Activated CD8-positive, alpha-beta memory T cell treated with anti-CD3 and anti-CD28 coated beads for 1 hour (primary cell): ENCODE measurements at regions not wholly inside any gene's neighbourhood (a gene's known extent, or its start where the extent isn't known, plus 50 kb on each side); places are given as distances from the start of the nearest gene placed in this dataset.
A peak's percentile ranks its signal among the peaks of the same experiment; 100 is the strongest.
"Not testable (repeated sequence)": the region's sequence is repeated elsewhere in the genome, so short reads cannot be mapped to it uniquely, and the experiment has no call there.

ENCODE experiments used
- DNase-seq, 2 donors: peaks; one replicate each; pipeline ENCODE4 v3.0.0-alpha.2; 2020; ENCODE audit warnings: low read depth in 1 of 2; ENCODE audit errors: extremely low read depth in 1 of 2

DNA sequence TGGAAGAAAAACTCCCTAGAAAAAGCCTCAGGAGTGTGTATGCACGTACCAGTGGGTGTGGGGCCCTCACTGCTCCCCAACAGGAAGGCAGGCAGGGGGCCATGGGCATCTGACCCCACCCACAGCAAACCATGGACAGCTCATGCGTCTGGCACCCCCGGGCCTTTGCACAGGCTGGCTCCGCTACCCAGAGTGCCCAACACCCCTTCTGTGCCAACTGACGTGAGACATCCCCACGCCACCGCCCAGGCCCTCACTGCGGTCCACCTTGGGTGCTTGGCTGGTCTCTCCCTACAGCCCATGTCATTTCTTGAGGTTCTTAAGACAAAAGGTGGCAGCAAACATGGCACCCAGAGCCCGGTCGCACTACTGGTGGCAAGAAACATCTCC lies 91.4 kb downstream of the NCOR2 start:
- no peak for DNase-seq

DNA sequence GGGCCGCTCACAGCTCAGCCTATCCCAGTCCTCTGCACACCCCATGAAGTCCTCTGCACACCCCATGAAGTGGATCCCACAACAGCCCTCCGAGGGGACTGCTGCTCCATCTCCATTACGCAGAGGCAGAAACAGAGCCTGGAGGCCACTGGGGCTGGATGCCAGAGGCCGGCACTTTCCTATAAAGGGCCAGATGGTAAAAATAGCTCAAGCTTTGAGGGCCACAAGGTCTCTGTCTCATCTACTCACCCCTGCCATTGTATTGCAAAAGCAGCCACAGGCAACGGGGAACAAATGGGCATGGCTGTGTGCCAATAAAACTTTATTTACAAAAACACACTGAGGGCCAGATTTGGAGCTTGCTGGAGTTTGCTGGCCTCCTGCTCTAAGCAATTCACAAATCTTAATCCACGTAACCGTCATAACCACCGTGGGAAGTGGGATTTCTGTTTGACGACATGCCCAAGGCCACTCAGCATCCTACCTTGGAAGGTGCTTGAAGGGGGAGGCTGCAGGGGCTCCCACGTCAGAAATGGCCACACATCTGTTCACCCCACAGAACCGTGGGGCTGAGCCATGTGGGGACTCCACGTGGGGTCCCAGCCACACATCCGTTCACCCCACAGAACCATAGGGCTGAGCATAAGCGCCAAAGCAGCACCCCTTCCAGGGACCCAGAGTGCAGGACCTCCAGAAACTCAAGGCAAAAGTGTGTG lies 92.0 kb downstream of the NCOR2 start:
- no peak for DNase-seq

DNA sequence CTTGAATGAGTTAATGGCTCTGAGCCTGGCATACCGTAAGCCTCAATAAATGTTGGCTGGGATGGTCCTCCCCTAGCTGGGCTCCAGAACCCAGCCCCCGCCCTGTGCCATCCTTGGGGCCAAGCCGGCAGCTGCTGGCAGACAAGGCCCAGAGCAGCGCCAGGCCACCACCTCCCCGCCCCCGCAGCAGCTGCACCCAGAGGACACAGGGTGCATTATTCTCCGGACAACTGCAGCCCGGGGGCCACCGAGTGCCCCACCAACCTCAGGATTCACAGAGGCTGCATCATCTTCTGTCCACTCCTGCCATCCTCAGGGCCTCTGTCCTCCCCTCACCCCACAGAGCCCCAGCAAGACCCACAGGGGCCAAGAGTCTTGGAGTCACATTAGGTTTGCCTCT lies 92.7 kb downstream of the NCOR2 start:
- no peak for DNase-seq

DNA sequence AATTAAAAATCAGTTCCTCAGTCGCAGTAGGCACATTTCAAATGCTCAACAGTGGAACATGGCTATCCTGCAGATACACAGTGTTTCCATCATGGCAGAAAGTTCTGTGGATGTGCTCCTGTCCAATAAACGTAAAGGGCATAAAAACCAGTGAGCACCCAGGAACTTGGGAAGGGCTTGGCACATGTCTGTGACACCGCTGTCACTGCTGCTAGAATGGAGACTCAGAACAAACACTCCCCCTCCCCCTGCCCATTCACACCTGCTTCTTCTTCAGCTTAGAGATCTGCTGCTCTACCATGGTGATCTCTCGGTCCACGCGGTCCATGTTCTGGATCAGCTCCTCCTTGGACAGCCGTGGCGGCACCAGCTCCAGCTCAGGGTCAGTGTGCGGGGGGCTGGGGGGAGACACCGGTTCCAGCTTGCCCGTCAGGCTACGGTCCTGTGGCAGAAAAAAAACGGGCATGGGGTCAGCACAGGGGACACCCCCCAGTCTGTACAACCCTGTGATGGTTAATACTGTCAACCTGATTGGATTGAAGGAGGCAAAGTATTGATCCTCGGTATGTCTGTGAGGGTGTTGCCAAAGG lies 94.6 kb downstream of the NCOR2 start:
- DNase-seq, result no peak

DNA sequence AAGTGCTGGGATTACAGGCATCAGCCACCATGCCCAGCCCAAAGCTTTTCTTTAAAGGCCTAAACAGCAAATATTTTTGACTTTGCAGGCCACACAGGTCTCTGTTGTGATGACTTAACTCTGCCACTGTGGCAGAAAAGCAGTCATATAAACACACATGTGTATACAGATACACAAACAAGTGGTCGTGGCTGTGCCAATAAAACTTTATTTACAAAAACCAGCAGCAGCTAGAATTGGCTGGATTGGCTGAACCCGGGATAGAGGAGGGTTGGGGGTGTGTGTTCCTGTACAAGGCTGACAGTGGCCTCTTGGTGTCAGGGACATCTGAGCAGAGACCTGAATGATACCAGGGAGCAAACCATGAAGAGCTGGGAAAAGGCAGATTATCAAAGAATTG lies 95.6 kb downstream of the NCOR2 start:
- DNase-seq, result no peak

DNA sequence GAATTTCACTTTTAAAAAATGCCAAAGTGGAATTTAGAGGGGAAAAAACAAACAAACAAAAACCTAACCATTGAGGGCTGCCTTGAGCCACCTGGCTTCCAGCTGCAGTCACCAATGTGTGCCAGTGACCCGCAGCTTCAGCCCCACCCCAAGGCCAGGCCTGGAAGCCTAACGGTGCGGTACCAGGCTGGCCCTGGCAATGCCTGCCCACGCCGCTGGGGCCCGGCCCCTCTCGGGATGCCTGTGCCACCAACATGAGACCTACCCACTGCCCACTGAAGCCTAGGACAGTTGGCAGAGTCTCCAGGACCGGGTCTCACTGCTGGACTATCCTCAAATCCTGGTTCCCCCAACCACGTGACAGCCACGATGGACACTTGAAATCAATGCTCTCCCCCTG lies 96.6 kb downstream of the NCOR2 start:
- DNase-seq, result no peak

DNA sequence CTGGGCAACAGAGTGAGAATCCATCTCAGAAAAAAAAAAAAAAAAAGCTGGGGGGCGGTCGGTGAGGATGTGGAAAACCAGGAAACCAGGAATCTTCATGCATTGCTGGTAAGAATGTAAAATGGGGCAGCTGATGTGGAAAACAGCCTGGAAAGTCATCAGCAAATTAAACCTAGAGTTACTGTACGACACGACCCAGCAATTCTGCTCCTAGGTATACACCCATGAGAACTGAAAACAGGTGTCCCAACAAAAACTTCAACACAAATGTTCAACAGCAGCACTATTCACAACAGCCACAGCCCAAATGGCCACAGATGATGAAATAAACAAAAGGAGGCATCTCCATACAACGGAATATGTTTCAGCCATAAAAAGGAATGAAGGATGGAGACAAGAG lies 97.3 kb downstream of the NCOR2 start:
- no peak for DNase-seq

DNA sequence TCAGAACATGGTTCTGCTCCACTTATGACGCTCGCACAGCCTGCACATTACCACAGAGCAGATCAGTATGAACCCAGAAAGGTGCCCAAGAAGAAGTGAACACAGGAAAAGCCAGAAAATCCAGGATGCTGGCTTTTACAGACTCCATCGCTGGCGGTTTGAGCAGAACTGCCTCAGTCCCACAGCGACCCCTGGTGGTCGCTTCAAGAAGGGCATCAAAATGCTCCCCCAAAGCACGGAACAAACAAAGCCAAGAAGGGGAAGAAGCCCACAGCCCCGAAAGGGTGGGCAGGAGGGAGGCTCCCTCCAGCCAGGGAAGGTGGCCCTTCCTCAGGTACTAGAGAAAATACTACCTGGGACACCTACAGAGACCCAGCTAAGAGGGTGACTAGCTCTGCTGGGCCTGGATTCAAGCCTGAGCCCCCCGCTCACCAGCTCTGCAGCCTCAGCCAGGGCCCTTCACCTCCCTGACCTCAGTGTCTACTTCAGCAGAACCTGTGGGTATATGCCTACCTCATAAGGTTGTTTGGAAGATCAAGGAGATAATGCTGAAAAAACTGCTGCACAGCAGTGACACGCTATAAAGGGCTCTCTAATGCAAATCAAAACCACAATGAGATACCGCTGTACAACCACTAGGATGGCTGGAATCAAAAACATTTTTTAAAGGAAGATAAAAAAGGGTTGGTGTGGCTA lies 98.1 kb downstream of the NCOR2 start:
- DNase-seq, result no peak

DNA sequence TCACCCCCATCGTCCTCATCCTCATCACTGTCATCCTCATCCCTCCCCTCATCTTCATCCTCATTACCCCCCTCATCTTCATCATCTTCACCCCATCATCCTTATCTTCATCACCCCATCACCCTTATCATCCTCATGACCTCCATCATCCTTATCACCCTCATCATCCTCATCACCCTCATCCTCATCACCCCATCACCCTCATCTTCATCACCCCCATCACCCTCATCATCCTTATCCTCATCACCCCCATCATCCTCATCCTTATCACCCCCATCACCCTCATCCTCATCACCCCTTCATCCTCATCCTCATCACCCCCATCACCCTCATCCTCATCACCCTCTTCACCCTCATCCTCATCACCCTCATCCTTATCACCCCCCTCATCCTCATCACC lies 99.9 kb downstream of the NCOR2 start:
- not testable (repeated sequence) for DNase-seq

DNA sequence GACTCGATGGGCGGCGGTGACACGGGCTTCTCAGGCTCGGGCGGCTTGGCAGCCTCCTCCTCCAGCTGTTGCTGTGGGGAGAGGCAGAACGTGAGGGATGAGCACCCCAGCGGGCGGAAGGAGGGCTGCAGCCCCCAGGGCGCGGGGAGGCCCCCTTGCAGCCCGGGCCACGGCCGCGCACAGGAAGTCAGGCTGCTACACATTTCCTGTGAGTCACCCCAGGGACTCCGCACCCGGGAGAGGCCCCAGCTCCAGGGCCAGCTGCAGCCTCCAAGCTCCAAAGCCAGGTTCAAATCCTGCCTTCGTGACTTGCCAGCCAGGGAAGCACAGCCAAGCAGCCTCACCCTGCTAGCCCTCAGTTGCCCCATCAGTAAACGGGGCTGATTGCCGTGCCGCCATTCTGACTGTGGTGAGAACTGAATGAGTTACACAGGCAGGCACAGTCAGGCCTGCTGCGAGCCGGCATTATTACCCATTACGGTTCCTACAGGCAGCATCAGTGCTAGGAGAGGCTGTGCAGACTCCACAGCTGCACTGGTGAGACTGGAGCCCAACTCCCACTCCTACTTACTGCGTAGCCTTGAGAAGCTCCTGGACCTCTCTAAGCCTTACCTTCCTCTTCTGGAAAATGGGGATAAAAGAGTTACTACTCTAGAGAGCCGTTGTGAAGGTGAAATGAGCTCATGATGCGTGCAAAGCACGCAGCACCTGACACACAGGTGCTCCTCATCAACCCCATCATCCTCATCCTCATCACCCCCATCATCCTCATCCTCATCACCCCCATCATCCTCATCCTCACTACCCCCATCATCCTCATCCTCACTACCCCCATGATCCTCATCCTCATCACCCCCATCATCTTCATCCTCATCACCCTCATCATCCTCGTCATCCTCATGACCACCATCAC lies 100.9 kb downstream of the NCOR2 start:
- DNase-seq, result peak; percentile 80 to 84

DNA sequence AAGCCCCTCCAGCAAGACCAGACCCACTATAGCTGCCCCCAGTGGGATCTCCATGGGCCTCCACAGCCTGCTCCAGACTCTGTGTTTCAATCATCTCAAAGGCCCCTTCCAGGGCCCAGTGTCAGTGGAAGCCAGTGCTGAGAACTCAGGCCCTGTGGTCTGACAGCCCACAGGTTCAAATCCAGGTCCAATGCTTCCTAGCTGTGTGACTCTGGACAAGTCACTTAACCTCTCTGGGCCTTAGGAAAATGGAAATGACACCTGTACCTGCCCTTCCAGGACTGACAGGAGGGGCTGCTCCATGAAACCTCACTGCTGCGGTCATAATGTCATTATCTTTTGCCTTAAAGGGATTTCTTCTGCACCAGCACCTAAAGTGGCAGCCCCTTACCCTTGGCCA lies 101.9 kb downstream of the NCOR2 start:
- no peak for DNase-seq

DNA sequence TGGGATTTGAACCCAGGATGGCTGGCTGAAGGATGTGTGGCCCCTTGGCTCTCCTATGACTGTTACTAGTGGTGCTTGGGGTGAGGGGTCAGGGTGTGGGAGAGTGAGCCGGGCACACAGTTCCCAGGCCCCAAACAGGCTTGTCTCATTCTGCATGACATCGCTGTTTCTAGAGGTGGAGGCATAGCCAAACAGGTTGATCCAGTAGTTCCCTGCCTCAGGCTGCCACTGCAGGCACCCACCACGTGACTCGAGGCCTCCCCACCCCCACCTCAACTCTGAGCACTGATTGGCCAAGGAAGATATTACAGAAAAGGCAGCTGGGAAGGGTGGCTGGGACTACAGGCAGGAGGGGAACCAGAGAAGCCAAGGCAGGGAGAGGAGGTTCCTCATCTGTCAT lies 102.6 kb downstream of the NCOR2 start:
- no peak for DNase-seq

DNA sequence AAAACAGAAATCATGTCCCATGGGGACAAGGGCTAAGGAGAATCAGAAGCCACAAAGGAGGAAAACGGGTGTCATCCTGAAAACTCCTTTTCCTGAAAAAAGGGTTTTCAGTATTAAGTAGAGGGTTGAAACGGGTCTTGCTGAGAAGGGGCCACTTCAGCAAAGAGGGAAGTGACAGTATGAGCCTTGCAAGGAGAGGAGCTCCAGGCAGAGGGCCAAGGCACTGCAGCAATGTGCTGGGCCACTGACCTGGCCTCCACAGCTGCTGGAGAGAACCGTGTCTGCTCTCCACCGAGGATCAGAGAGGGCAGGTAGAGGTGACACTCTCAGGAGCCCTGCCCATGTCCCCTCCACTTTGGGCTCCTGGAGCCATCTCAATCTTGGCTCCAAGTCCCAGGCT lies 103.3 kb downstream of the NCOR2 start:
- DNase-seq, result no peak

DNA sequence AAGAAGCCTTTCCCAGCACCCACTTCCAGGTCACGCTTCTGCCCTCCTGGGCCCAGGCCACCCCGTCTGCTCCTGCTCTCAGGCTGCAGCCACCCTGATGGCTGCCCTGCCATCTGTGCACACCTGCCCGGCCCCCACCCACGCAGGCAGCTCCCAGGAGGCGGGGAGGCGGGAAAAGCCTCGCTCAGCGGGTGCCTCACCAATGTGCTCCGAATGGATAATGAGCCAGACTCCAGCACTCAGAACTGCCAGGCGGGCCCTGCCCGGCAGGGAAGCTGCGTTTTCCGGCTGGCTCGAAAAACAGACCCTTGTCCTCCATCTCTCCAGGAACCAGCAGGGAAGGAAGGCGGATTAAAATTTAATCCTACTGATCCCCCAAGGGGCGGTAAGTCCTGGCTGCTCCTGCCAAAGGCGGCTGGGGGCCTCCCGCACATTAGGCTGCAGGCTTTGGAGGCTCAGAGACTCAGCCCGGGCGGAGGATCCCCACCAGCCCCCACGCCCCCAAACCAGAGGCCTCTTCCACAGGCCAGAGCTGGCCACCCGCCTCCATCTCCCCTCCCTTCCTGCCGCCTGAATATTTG lies 104.0 kb downstream of the NCOR2 start:
- DNase-seq, result no peak

DNA sequence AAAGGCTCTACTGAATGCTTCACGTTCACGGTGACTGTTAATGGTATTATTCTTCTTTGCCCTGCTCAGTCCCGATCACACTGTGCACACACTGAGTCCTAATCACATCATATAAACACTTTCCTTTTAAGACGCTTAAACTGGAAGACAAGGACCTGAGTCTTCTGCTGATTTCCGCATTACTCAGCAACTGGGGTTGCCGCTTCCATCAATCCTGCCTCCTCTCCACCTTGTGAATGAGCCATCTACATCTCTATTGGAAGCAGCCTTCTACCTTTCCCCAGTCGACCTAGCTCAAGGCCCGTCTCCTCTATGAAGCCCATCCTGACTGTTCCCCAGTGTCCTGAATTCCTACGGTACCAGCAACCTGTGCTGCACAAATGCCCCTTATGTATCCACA lies 104.7 kb downstream of the NCOR2 start:
- no peak for DNase-seq

DNA sequence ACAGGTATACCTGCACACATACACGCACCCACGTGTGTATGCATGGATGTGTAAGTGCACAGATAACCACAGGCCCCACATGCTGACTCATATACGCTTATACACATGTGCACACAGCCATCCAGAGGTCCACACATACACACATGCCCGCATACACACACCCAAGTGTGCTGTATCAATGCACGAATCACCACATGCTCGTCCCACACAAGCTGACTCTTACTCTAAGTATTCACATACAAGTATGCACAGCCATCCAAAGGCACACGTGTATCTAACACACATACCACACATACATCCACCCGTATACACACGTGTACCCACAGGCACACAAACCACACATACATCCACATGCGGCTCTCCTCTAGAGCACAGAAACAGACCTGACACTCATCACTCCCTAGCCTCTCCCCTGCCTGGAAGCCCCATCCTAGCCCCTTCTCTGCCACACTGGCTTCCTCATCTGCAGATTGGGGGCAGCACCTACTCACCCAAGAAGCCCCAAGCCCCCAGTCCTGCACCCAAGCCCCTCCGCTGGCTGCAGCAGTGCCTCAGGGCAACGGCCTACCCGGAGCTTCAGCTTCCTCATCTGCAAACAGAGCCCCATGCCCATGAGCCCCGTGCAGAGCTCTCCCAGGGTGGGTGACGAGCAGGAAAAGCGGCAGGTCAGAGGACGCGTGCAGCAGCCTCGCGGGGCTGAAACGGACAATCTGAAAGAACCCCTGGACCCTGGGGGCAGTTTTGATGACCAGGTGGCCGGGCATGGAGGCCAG lies 105.4 kb downstream of the NCOR2 start:
- no peak for DNase-seq

DNA sequence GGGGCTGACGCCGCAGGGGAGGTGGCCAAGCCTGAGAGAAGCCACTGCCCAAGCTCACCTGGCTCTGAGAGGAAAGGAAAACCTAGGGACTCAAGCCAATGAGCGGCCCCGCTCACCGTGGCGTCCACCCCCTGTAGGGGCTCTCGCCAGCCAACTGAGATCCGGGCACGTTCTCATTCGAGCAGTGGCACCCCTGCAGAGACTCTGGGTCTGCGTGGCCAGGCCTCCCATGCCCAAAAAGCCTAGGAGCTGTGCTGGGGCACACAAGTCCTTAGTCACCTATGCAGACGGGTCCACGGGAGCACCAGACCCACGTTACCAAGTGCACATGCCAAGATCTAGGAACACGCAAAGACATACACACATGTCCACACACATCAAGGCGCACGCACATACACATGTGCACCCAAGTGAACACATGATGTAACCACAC lies 106.2 kb downstream of the NCOR2 start:
- DNase-seq, result no peak

DNA sequence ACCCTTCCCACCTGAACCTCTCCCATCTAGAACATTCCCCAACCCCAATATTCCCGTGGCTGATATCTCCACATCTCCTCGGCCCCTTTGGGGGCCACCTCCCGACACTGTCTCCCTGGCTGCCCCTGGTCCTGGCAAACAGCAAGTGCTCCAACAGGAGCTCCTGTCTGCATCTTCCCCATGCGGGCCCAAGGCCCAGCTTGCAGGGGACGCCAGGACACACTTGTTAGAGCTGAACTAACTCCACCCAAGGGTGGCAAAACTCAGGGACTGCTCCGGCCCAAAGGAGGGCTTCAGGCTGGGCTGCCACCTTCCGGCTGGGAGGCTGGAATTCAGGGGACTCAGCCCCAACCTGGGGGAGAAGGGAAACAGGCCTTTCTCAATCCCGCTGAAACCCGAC lies 106.6 kb downstream of the NCOR2 start:
- no peak for DNase-seq

DNA sequence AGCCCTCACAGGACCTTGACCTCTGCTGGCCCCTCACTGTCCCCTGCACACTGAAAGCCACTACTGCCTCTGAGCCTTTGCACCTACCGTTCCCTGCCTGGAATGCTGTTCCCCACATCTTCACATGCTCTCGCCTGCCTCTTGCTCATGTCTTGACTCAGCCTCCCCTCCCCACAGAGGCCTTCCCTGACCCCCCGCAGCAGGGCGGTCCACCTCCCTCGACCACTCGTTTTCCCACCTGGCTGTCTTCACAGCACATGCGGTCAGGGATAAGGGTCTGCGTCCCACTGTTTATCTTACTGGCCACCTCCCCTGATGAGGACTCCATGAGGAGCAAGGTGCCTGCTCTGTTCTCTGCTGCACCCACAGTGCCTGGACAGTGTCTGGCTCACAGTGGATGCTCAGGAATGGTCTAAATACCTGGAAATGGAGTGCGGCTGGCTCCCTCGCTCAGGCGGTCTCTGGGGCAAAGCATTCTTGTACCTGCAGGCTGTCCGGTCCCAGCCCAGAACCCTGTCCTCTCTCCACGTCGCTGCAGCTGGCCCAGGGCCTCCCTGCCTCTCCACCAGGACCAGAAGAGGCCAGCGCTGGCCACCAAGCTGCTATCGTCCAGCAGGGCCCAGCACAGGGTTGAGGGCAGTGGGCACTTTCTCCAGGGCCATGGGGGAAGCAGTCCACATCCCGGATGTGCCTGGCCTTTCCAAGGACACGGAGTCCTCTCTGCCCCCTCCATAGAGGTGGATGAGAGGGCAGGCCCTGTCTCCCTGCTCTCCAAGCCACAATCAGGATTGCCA lies 107.4 kb downstream of the NCOR2 start:
- no peak for DNase-seq
